H9 (cell line): ENCODE measurements at regions not wholly inside any gene's neighbourhood (a gene's known extent, or its start where the extent isn't known, plus 50 kb on each side); places are given as distances from the start of the nearest gene placed in this dataset.

Experiments
- DNase-seq: peaks from one replicate; pipeline ENCODE4 v3.0.0-alpha.2; 2017
- H2AFZ ChIP-seq: one replicate; pipeline ENCODE4 v1.6.1; 2013; ENCODE audit warnings: mild to moderate bottlenecking, low read length, control low read depth, moderate library complexity
- H2AK5ac ChIP-seq: 2 replicates; pipeline ENCODE4 v1.6.1; 2013; ENCODE audit warnings: low read length, control low read depth, mixed read lengths; ENCODE audit not compliant: insufficient read length
- H2BK120ac ChIP-seq: one replicate; pipeline ENCODE4 v1.6.1; 2013; ENCODE audit warnings: low read depth, mild to moderate bottlenecking, low read length, control low read depth, inconsistent platforms; ENCODE audit not compliant: poor library complexity, severe bottlenecking
- H2BK12ac ChIP-seq: 2 replicates; pipeline ENCODE4 v1.6.1; 2013; ENCODE audit warnings: low read length, control low read depth, mixed read lengths, low read depth; ENCODE audit not compliant: insufficient read length
- H2BK15ac ChIP-seq: 2 replicates; pipeline ENCODE4 v1.6.1; 2013; ENCODE audit warnings: low read depth, low read length, control low read depth
- H2BK20ac ChIP-seq: one replicate; pipeline ENCODE4 v1.6.1; 2013; ENCODE audit warnings: low read depth, mild to moderate bottlenecking, low read length, control low read depth, inconsistent platforms; ENCODE audit not compliant: poor library complexity, severe bottlenecking
- H2BK5ac ChIP-seq: 2 replicates; pipeline ENCODE4 v1.6.1; 2013; ENCODE audit warnings: low read length, control low read depth, mixed read lengths; ENCODE audit not compliant: insufficient read length
- H3K14ac ChIP-seq: 2 replicates; pipeline ENCODE4 v1.6.1; 2013; ENCODE audit warnings: low read length, control low read depth; ENCODE audit not compliant: insufficient read depth
- H3K18ac ChIP-seq: 2 replicates; pipeline ENCODE4 v1.6.1; 2013; ENCODE audit warnings: low read depth, mild to moderate bottlenecking, mixed read lengths, low read length, control low read depth; ENCODE audit not compliant: insufficient read length
- H3K23ac ChIP-seq: 2 replicates; pipeline ENCODE4 v1.6.1; 2013; ENCODE audit warnings: low read length, control low read depth, mixed read lengths, low read depth; ENCODE audit not compliant: insufficient read length
- H3K23me2 ChIP-seq: 2 replicates; pipeline ENCODE4 v1.6.1; 2013; ENCODE audit warnings: low read depth, mild to moderate bottlenecking, mixed read lengths, low read length, control low read depth; ENCODE audit not compliant: insufficient read length, poor library complexity, severe bottlenecking
- H3K27ac ChIP-seq: 2 replicates; pipeline ENCODE4 v1.5.1; 2013; ENCODE audit warnings: low read length, control low read depth, mixed read lengths, low read depth; ENCODE audit not compliant: insufficient read length
- H3K27me3 ChIP-seq: 2 replicates; pipeline ENCODE4 v1.6.1; 2013; ENCODE audit warnings: low read length, control low read depth, inconsistent platforms; ENCODE audit not compliant: insufficient read depth
- H3K4ac ChIP-seq: 2 replicates; pipeline ENCODE4 v1.6.1; 2013; ENCODE audit warnings: low read depth, mild to moderate bottlenecking, control low read depth, inconsistent platforms, low read length, moderate library complexity
- H3K4me1 ChIP-seq: 2 replicates; pipeline ENCODE4 v1.6.1; 2013; ENCODE audit warnings: low read length, control low read depth, inconsistent platforms; ENCODE audit not compliant: insufficient read depth
- H3K4me2 ChIP-seq: 2 replicates; pipeline ENCODE4 v1.6.1; 2013; ENCODE audit warnings: low read length, control low read depth, mixed read lengths; ENCODE audit not compliant: insufficient read length, insufficient read depth
- H3K56ac ChIP-seq: 2 replicates; pipeline ENCODE4 v1.6.1; 2013; ENCODE audit warnings: low read depth, mild to moderate bottlenecking, mixed read lengths, low read length, control low read depth; ENCODE audit not compliant: insufficient read length
- H3K79me1 ChIP-seq: 2 replicates; pipeline ENCODE4 v1.6.1; 2013; ENCODE audit warnings: low read depth, mild to moderate bottlenecking, moderate library complexity, low read length, control low read depth, inconsistent platforms; ENCODE audit not compliant: insufficient read depth, poor library complexity, severe bottlenecking
- H3K79me2 ChIP-seq: 2 replicates; pipeline ENCODE4 v1.6.1; 2013; ENCODE audit warnings: low read length, control low read depth, inconsistent platforms; ENCODE audit not compliant: insufficient read depth
- H3K9ac ChIP-seq: 2 replicates; pipeline ENCODE4 v1.6.1; 2013; ENCODE audit warnings: low read length, control low read depth, mixed read lengths; ENCODE audit not compliant: insufficient read length; ENCODE audit errors: extremely low read depth
- H3K9me3 ChIP-seq: one replicate; pipeline ENCODE4 v1.6.1; 2013; ENCODE audit warnings: low read depth, low read length, inconsistent platforms; ENCODE audit not compliant: control insufficient read depth
- H3T11ph ChIP-seq: one replicate; pipeline ENCODE4 v1.6.1; 2013; ENCODE audit warnings: mild to moderate bottlenecking, low read length, control low read depth, inconsistent platforms
- H4K20me1 ChIP-seq: one replicate; pipeline ENCODE4 v1.6.1; 2013; ENCODE audit not compliant: control insufficient read depth, insufficient read length, insufficient read depth
- H4K5ac ChIP-seq: 2 replicates; pipeline ENCODE4 v1.6.1; 2013; ENCODE audit warnings: low read depth, mild to moderate bottlenecking, mixed read lengths, low read length, control low read depth; ENCODE audit not compliant: insufficient read length
- H4K8ac ChIP-seq: replicated peaks from 2 replicates; pipeline ENCODE4 v1.6.1; 2013; ENCODE audit warnings: low read length, control low read depth, mixed read lengths, low read depth; ENCODE audit not compliant: insufficient read length
- H4K91ac ChIP-seq: 2 replicates; pipeline ENCODE4 v1.6.1; 2013; ENCODE audit warnings: low read depth, mild to moderate bottlenecking, moderate library complexity, mixed read lengths, low read length, control low read depth; ENCODE audit not compliant: insufficient read length
- H3K27ac Mint-ChIP-seq, 3 experiments: 2 replicates in 2 of 3; 3 replicates in 1 of 3; pipeline ENCODE4 v1.8.0; 2020 to 2021; ENCODE audit warnings: mixed read lengths in 3 of 3, mild to moderate bottlenecking in 1 of 3, moderate library complexity in 1 of 3
- H3K27me3 Mint-ChIP-seq: 2 replicates; pipeline ENCODE4 v1.8.0; 2021; ENCODE audit warnings: low read depth, mild to moderate bottlenecking, moderate library complexity, mixed read lengths
- H3K36me3 Mint-ChIP-seq, 3 experiments: 2 replicates in 2 of 3; 3 replicates in 1 of 3; pipeline ENCODE4 v1.8.0; 2020 to 2021; ENCODE audit warnings: low read depth in 3 of 3, mixed read lengths in 3 of 3; ENCODE audit not compliant: insufficient read depth in 1 of 3
- H3K4me1 Mint-ChIP-seq, 2 experiments: 2 replicates each; pipeline ENCODE4 v1.8.0; 2020; ENCODE audit warnings: mixed read lengths in 2 of 2
- H3K4me3 Mint-ChIP-seq, 2 experiments: 2 replicates in 1 of 2; 3 replicates in 1 of 2; pipeline ENCODE4 v1.8.0; 2020 to 2021; ENCODE audit warnings: mild to moderate bottlenecking in 2 of 2, mixed read lengths in 2 of 2, moderate library complexity in 1 of 2
- H3K9me3 Mint-ChIP-seq, 2 experiments: 2 replicates in 1 of 2; 3 replicates in 1 of 2; pipeline ENCODE4 v1.8.0; 2020; ENCODE audit warnings: mild to moderate bottlenecking in 2 of 2, mixed read lengths in 2 of 2, moderate library complexity in 1 of 2
- CTCF ChIP-seq: fragments of 200-600 bp; sonication (generic); conservative IDR thresholded peaks from 3 replicates; pipeline ENCODE4 v1.8.0; 2021; ENCODE audit warnings: antibody characterized with exemption, mild to moderate bottlenecking
- WGBS: extraction: QIAGEN DNeasy Blood & Tissue Kit; methylation state at CpG from one replicate; pipeline ENCODE4 v1.1.7; 2013; ENCODE audit warnings: missing lambda C conversion rate, low lambda C conversion rate, mixed read lengths; ENCODE audit not compliant: insufficient read length; ENCODE audit errors: extremely low coverage; 5-methylcytosine and 5-hydroxymethylcytosine counted together

- Histone ChIP-seq H4K91ac (no peak overlapping the region), H4K5ac (no peak overlapping the region), H3K79me2 (no peaks in the 10 kb centered on the region), H3K23ac (no peak overlapping the region), H2BK20ac (no peak overlapping the region), H3K27ac (no peak overlapping the region), H3K9me3 (no peaks in the 10 kb centered on the region), H3K4me1 (no peaks in the 10 kb centered on the region), H3K18ac (no peak overlapping the region), H2BK12ac (no peak overlapping the region), H3K14ac (no peak overlapping the region), H4K8ac (no peak overlapping the region), H2BK15ac (no peak overlapping the region), H3K4ac (no peak overlapping the region), H3K4me2 (no peak overlapping the region), H3K79me1 (no peaks in the 10 kb centered on the region), H2AK5ac (no peak overlapping the region), H3K56ac (no peak overlapping the region), H2BK120ac (no peak overlapping the region), H3K23me2 (no peaks in the 10 kb centered on the region), H3T11ph (no peak overlapping the region), H3K9ac (no peak overlapping the region), H3K27me3 (no peaks in the 10 kb centered on the region), H2BK5ac (no peak overlapping the region), H4K20me1 (no peaks in the 10 kb centered on the region), H2AFZ (no peak overlapping the region)
- Mint-ChIP-seq H3K27me3 (peaks cover 1% of the 10 kb centered on the region), H3K27ac (no peak overlapping the region), H3K36me3 (no peaks in the 10 kb centered on the region), H3K9me3 (no peaks in the 10 kb centered on the region), H3K4me1 (no peaks in the 10 kb centered on the region), H3K4me3 (no peak overlapping the region)
- TF ChIP-seq CTCF = no peak
- DNase-seq = no peak
- WGBS = no CpG with 5 or more reads among the region's 3 CpGs
These were observed 557.0 kb downstream of the VRK1 start for GRCh38 chr14:97354119-97354722.
